Endothelial cell of umbilical vein (primary cell): ENCODE measurements at regions not wholly inside any gene's neighbourhood (a gene's known extent, or its start where the extent isn't known, plus 50 kb on each side); places are given as distances from the start of the nearest gene placed in this dataset.

Source experiments
- CTCF ChIP-seq, 2 donors: IDR thresholded peaks; 1 replicate in 1 of 2; 2 replicates in 1 of 2; pipeline ENCODE4 v1.5.1; 2011; ENCODE audit warnings: low read length in 2 of 2, mild to moderate bottlenecking in 2 of 2, moderate library complexity in 2 of 2, control low read depth in 1 of 2, inconsistent platforms in 1 of 2, low read depth in 1 of 2; ENCODE audit not compliant: insufficient read depth in 1 of 2; ENCODE audit errors: extremely low read depth in 1 of 2
- EZH2 ChIP-seq: IDR thresholded peaks from 2 replicates; pipeline ENCODE4 v1.6.1; 2012; ENCODE audit warnings: borderline replicate concordance, low read depth, mild to moderate bottlenecking, moderate library complexity, low read length, inconsistent platforms; ENCODE audit not compliant: severe bottlenecking
- FOS ChIP-seq: IDR thresholded peaks from 2 replicates; pipeline ENCODE4 v1.6.1; 2011; ENCODE audit warnings: mild to moderate bottlenecking, low read length, moderate library complexity, borderline replicate concordance; ENCODE audit not compliant: insufficient read depth
- JUN ChIP-seq: IDR thresholded peaks from 2 replicates; pipeline ENCODE4 v1.6.1; 2011; ENCODE audit warnings: borderline replicate concordance, low read depth; ENCODE audit not compliant: insufficient read length, insufficient read depth
- MAX ChIP-seq: IDR thresholded peaks from 2 replicates; pipeline ENCODE4 v1.6.1; 2011; ENCODE audit not compliant: insufficient read depth, insufficient read length
- POLR2A ChIP-seq: IDR thresholded peaks from 2 replicates; pipeline ENCODE4 v1.6.1; 2012; ENCODE audit warnings: low read depth, mild to moderate bottlenecking, control low read depth, low read length
- POLR2AphosphoS5 ChIP-seq: IDR thresholded peaks from 2 replicates; pipeline ENCODE4 v1.6.1; 2012; ENCODE audit warnings: low read depth, mild to moderate bottlenecking, control low read depth, low read length, moderate library complexity; ENCODE audit not compliant: insufficient read depth

- TF ChIP-seq POLR2A (no peak), EZH2 (no peak), MAX (no peak), CTCF (IDR thresholded peaks at IDR 0.05; ENCODE audit: extremely low read depth in 1 of 2, insufficient read depth in 1 of 2, low read depth in 1 of 2, low read length in 2 of 2) (no peak), FOS (no peak), POLR2AphosphoS5 (no peak), JUN (no peak)
These were observed 676.3 kb upstream of the CDH8 start for GRCh38 chr16:62712566-62712965.
